ENCODE measurements at regions not wholly inside any gene's neighbourhood (a gene's known extent, or its start where the extent isn't known, plus 50 kb on each side); places are given as distances from the start of the nearest gene placed in this dataset.

DNA sequence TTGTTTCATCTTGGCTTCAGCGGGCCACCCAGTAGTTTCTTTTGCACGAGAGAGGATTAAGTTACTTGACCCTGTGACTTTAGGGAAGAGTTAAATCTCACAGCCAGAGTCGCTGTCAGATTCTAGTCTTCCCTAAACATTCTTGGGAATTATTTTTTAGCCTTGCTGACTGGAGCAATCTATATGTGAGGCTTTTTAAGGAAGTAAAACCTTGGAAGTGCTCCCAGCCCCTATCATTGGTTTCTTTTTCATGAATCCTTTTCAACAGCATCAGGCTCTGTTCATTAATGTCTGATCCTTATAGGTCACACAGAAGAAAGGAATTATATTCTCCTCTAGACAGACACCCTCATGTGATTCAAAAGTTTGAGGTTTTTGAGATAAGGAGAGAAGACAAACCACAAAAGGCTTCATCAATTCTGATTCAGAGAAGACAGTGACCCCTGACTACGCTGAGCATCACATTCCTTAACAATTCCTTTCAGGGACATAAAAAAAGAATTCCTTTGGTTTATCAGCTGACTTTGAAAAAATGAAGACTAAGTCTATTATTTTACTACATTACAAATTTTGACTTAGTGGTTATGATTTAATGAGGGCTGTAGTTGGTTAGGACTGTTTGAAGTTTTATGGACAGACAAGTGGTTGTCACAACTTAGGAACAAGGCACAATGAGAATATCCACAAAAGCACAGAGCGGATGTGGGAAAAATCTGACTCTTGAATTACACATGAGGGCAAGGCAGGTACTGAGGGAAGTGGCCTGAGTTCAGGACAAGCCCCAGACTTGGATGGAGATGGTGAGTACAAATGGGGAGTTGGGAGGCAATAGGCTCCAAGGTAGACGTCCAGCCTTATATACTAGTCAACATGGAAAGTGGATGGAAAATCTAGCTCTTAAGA lies 171.1 kb upstream of the STT3B start:
- Histone ChIP-seq H2BK15ac (ENCODE audit: low read depth, low read length) (no peak overlapping the region), H3K27ac (ENCODE audit: insufficient read length, low read depth, low read length) (no peak overlapping the region), H2BK120ac (ENCODE audit: low read depth, low read length, poor library complexity, severe bottlenecking) (no peak overlapping the region), H3K18ac (ENCODE audit: insufficient read length, low read depth, low read length) (no peak overlapping the region), H3K79me2 (ENCODE audit: insufficient read depth, low read length) (no peaks in the 10 kb centered on the region), H4K20me1 (ENCODE audit: control insufficient read depth, insufficient read depth, insufficient read length) (no peaks in the 10 kb centered on the region), H3K56ac (ENCODE audit: insufficient read length, low read depth, low read length) (no peak overlapping the region), H2BK12ac (ENCODE audit: insufficient read length, low read depth, low read length) (no peak overlapping the region), H3K4me2 (ENCODE audit: insufficient read depth, insufficient read length, low read length) (no peak overlapping the region), H2AK5ac (ENCODE audit: insufficient read length, low read length) (no peak overlapping the region), H3K4ac (ENCODE audit: low read depth, low read length) (no peak overlapping the region), H2BK20ac (ENCODE audit: low read depth, low read length, poor library complexity, severe bottlenecking) (no peak overlapping the region), H3K4me1 (ENCODE audit: insufficient read depth, low read length) (no peaks in the 10 kb centered on the region), H4K91ac (ENCODE audit: insufficient read length, low read depth, low read length) (no peak overlapping the region), H2AFZ (ENCODE audit: low read length) (no peak overlapping the region), H3K9me3 (ENCODE audit: control insufficient read depth, low read depth, low read length) (no peaks in the 10 kb centered on the region), H3K9ac (ENCODE audit: extremely low read depth, insufficient read length, low read length) (no peak overlapping the region), H3K27me3 (ENCODE audit: insufficient read depth, low read length) (no peaks in the 10 kb centered on the region), H4K5ac (ENCODE audit: insufficient read length, low read depth, low read length) (no peak overlapping the region), H4K8ac (replicated peaks; ENCODE audit: insufficient read length, low read depth, low read length) (no peak overlapping the region), H3K23me2 (ENCODE audit: insufficient read length, low read depth, low read length, poor library complexity, severe bottlenecking) (no peaks in the 10 kb centered on the region), H2BK5ac (ENCODE audit: insufficient read length, low read length) (no peak overlapping the region), H3K79me1 (ENCODE audit: insufficient read depth, low read depth, low read length, poor library complexity, severe bottlenecking) (no peaks in the 10 kb centered on the region), H3K14ac (ENCODE audit: insufficient read depth, low read length) (no peak overlapping the region), H3T11ph (ENCODE audit: low read length) (no peak overlapping the region), H3K23ac (ENCODE audit: insufficient read length, low read depth, low read length) (no peak overlapping the region)
- WGBS (ENCODE audit: extremely low coverage, insufficient read length, low lambda C conversion rate) = no CpG with 5 or more reads among the region's 6 CpGs
- Mint-ChIP-seq H3K27me3 (ENCODE audit: low read depth) (no peaks in the 10 kb centered on the region), H3K9me3 (peaks cover 0 to 1% of the 10 kb centered on the region in 2 experiments; a peak in 3 of 5 replicates), H3K27ac (no peak overlapping the region), H3K36me3 (ENCODE audit: insufficient read depth in 1 of 3, low read depth in 3 of 3) (peaks cover 0 to 5% (median 1%) of the 10 kb centered on the region in 3 experiments; a peak in 2 of 7 replicates), H3K4me1 (peaks cover 9 to 10% of the 10 kb centered on the region in 2 experiments), H3K4me3 (no peak overlapping the region)
- no peak for DNase-seq
- TF ChIP-seq CTCF (conservative IDR thresholded peaks at IDR 0.05) = no peak
